ENCODE measurements at regions not wholly inside any gene's neighbourhood (a gene's known extent, or its start where the extent isn't known, plus 50 kb on each side); places are given as distances from the start of the nearest gene placed in this dataset.

DNA sequence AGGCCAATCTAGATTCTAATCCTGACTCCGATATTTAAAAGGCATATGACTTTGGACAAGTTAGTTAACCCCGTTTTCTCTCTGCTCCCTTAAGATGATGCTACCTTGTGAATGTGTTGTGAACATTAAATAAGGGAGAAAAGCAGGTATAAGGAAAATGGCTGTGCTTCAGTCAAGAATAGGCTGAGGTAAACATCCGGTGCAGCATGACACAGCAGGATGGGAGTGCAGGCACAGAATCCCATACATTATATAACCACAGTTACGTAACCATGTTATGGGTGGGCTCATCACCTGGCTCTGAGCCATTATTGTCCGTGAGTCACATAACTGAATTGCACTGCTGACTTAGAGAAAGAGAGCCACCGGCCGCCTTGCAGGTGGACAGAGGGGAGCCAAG, 382.2 kb upstream of the ANO5 start:
- H3K27ac ChIP-seq (ENCODE audit: low read depth, low read length): no peak overlapping the region
- WGBS (ENCODE audit: extremely low coverage, insufficient coverage, low lambda C conversion rate): no CpG with 5 or more reads among the region's 7 CpGs

DNA sequence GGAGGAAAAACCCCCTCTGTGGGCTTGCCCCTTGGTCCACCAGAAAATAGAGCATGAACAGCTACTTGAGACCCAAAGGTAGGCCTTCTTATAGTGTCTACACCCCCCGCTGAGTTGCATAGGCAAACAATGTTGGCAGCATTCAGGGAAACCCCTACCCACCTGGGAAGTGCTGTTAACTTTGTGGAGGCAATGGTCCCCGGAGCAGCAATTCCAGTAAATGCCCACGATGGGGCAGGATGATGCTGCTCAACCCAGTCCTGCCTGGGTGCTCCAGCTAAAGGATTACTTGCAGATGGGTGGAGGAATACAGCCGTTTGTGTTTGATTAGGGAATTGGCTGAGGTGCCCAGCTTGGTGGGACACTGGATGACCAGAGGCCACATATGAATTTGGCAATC, 381.3 kb upstream of the ANO5 start:
- Histone ChIP-seq H3K36me3 (ENCODE audit: control insufficient read depth, insufficient read depth, low read length) (no peaks in the 10 kb centered on the region), H4K5ac (ENCODE audit: low read length) (no peak overlapping the region), H3K27me3 (ENCODE audit: insufficient read depth, low read length, poor library complexity) (no peaks in the 10 kb centered on the region), H3K79me2 (ENCODE audit: control insufficient read depth, insufficient read depth, low read length) (no peaks in the 10 kb centered on the region), H3K56ac (ENCODE audit: low read length) (no peak overlapping the region), H3K9ac (ENCODE audit: low read length) (no peak overlapping the region), H3K4me1 (ENCODE audit: control insufficient read depth, low read depth, low read length) (no peaks in the 10 kb centered on the region), H2BK120ac (ENCODE audit: low read depth, low read length) (no peak overlapping the region), H3K4me3 (ENCODE audit: low read length) (no peak overlapping the region), H3K27ac (ENCODE audit: low read depth, low read length) (no peak overlapping the region), H3K23ac (ENCODE audit: low read length) (no peak overlapping the region), H2BK5ac (ENCODE audit: low read length) (no peak overlapping the region), H2BK15ac (replicated peaks; ENCODE audit: low read depth) (no peak overlapping the region), H3K4me2 (ENCODE audit: low read length) (no peak overlapping the region), H3K4ac (ENCODE audit: low read depth, low read length) (no peak overlapping the region), H2AK5ac (ENCODE audit: low read length) (no peak overlapping the region), H4K8ac (ENCODE audit: low read depth, low read length) (no peak overlapping the region), H3K79me1 (ENCODE audit: low read length) (no peaks in the 10 kb centered on the region), H3K18ac (ENCODE audit: low read length) (no peak overlapping the region)
- no CpG with 5 or more reads among the region's 4 CpGs for WGBS (ENCODE audit: extremely low coverage, insufficient coverage, low lambda C conversion rate)
- DNase-seq: peak; percentile 67

More for the DNA sequence above, 382.2 kb upstream of the ANO5 start:
- no peak overlapping the region for H3K56ac ChIP-seq (ENCODE audit: low read length)
- no peak overlapping the region for H3K18ac ChIP-seq (ENCODE audit: low read length)
- H2BK120ac ChIP-seq (ENCODE audit: low read depth, low read length): no peak overlapping the region
- no peak overlapping the region for H3K9ac ChIP-seq (ENCODE audit: low read length)
- no peak overlapping the region for H4K5ac ChIP-seq (ENCODE audit: low read length)
- no peaks in the 10 kb centered on the region for H3K36me3 ChIP-seq (ENCODE audit: control insufficient read depth, insufficient read depth, low read length)
- H3K23ac ChIP-seq (ENCODE audit: low read length): no peak overlapping the region
- H3K4me2 ChIP-seq (ENCODE audit: low read length): no peak overlapping the region
- H3K4me1 ChIP-seq (ENCODE audit: control insufficient read depth, low read depth, low read length): no peaks in the 10 kb centered on the region
- no peak overlapping the region for H4K8ac ChIP-seq (ENCODE audit: low read depth, low read length)
- H3K27me3 ChIP-seq (ENCODE audit: insufficient read depth, low read length, poor library complexity): no peaks in the 10 kb centered on the region
- H3K4me3 ChIP-seq (ENCODE audit: low read length): no peak overlapping the region
- DNase-seq: no peak
- no peak overlapping the region for H3K4ac ChIP-seq (ENCODE audit: low read depth, low read length)
- no peak overlapping the region for H2BK15ac ChIP-seq (replicated peaks; ENCODE audit: low read depth)
- H3K79me2 ChIP-seq (ENCODE audit: control insufficient read depth, insufficient read depth, low read length): no peaks in the 10 kb centered on the region
- H3K79me1 ChIP-seq (ENCODE audit: low read length): no peaks in the 10 kb centered on the region
- H2BK5ac ChIP-seq (ENCODE audit: low read length): no peak overlapping the region
- no peak overlapping the region for H2AK5ac ChIP-seq (ENCODE audit: low read length)

DNA sequence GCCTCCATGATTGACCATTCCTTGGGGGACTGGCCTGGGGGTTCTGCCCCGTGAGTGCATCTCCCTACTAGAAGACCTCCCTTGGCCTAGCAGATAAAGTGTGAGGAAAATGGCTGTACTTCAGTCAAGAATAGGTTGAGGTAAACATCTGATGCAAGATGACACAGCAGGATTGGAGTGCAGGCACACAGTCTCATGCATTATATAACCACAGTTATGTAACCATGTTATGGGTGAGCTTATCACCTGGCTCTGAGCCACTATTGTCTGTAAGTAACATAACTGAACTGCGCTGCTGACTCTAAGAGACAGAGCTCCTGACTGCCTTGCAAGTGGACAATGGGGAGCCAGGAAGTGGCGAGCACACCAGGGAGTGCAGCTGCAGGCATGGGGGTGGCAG, 378.7 kb upstream of the ANO5 start:
- Histone ChIP-seq H3K4me3 (ENCODE audit: low read length) (no peak overlapping the region), H3K18ac (ENCODE audit: low read length) (no peak overlapping the region), H2BK120ac (ENCODE audit: low read depth, low read length) (no peak overlapping the region), H3K27me3 (ENCODE audit: insufficient read depth, low read length, poor library complexity) (no peaks in the 10 kb centered on the region), H3K4ac (ENCODE audit: low read depth, low read length) (no peak overlapping the region), H2AK5ac (ENCODE audit: low read length) (no peak overlapping the region), H3K23ac (ENCODE audit: low read length) (no peak overlapping the region), H4K8ac (ENCODE audit: low read depth, low read length) (no peak overlapping the region), H3K36me3 (ENCODE audit: control insufficient read depth, insufficient read depth, low read length) (no peaks in the 10 kb centered on the region), H2BK5ac (ENCODE audit: low read length) (no peak overlapping the region), H2BK15ac (replicated peaks; ENCODE audit: low read depth) (no peak overlapping the region), H3K56ac (ENCODE audit: low read length) (no peak overlapping the region), H3K27ac (ENCODE audit: low read depth, low read length) (no peak overlapping the region), H3K79me1 (ENCODE audit: low read length) (no peaks in the 10 kb centered on the region), H3K4me2 (ENCODE audit: low read length) (no peak overlapping the region), H3K4me1 (ENCODE audit: control insufficient read depth, low read depth, low read length) (no peaks in the 10 kb centered on the region), H4K5ac (ENCODE audit: low read length) (no peak overlapping the region), H3K9ac (ENCODE audit: low read length) (no peak overlapping the region), H3K79me2 (ENCODE audit: control insufficient read depth, insufficient read depth, low read length) (no peaks in the 10 kb centered on the region)
- no peak for DNase-seq
- WGBS (ENCODE audit: extremely low coverage, insufficient coverage, low lambda C conversion rate): no CpG with 5 or more reads among the region's 3 CpGs

GRCh38 chr11:21817696-21818095, 375.2 kb upstream of the ANO5 start:
- Histone ChIP-seq H4K8ac (ENCODE audit: low read depth, low read length) (no peak overlapping the region), H3K27ac (ENCODE audit: low read depth, low read length) (no peak overlapping the region), H2BK120ac (ENCODE audit: low read depth, low read length) (no peak overlapping the region), H3K4me2 (ENCODE audit: low read length) (no peak overlapping the region), H3K27me3 (ENCODE audit: insufficient read depth, low read length, poor library complexity) (no peaks in the 10 kb centered on the region), H3K4ac (ENCODE audit: low read depth, low read length) (no peak overlapping the region), H3K36me3 (ENCODE audit: control insufficient read depth, insufficient read depth, low read length) (no peaks in the 10 kb centered on the region), H3K4me1 (ENCODE audit: control insufficient read depth, low read depth, low read length) (no peaks in the 10 kb centered on the region), H2BK5ac (ENCODE audit: low read length) (no peak overlapping the region), H2BK15ac (replicated peaks; ENCODE audit: low read depth) (no peak overlapping the region), H3K79me2 (ENCODE audit: control insufficient read depth, insufficient read depth, low read length) (no peaks in the 10 kb centered on the region), H3K9ac (ENCODE audit: low read length) (no peak overlapping the region), H3K18ac (ENCODE audit: low read length) (no peak overlapping the region), H3K79me1 (ENCODE audit: low read length) (no peaks in the 10 kb centered on the region), H4K5ac (ENCODE audit: low read length) (no peak overlapping the region), H3K23ac (ENCODE audit: low read length) (no peak overlapping the region), H3K4me3 (ENCODE audit: low read length) (no peak overlapping the region), H2AK5ac (ENCODE audit: low read length) (no peak overlapping the region), H3K56ac (ENCODE audit: low read length) (no peak overlapping the region)
- no peak for DNase-seq
- WGBS (ENCODE audit: extremely low coverage, insufficient coverage, low lambda C conversion rate): no CpG with 5 or more reads among the region's 3 CpGs

- H3K79me1 ChIP-seq (ENCODE audit: low read length): no peaks in the 10 kb centered on the region
- H3K27me3 ChIP-seq (ENCODE audit: insufficient read depth, low read length, poor library complexity): no peaks in the 10 kb centered on the region
- H3K4me3 ChIP-seq (ENCODE audit: low read length): no peak overlapping the region
- no peaks in the 10 kb centered on the region for H3K36me3 ChIP-seq (ENCODE audit: control insufficient read depth, insufficient read depth, low read length)
- no peak overlapping the region for H2AK5ac ChIP-seq (ENCODE audit: low read length)
- no peak overlapping the region for H3K27ac ChIP-seq (ENCODE audit: low read depth, low read length)
- H3K23ac ChIP-seq (ENCODE audit: low read length): no peak overlapping the region
- no peak overlapping the region for H2BK120ac ChIP-seq (ENCODE audit: low read depth, low read length)
- H3K18ac ChIP-seq (ENCODE audit: low read length): no peak overlapping the region
- no peak overlapping the region for H4K5ac ChIP-seq (ENCODE audit: low read length)
- no peaks in the 10 kb centered on the region for H3K4me1 ChIP-seq (ENCODE audit: control insufficient read depth, low read depth, low read length)
- no peak overlapping the region for H3K4ac ChIP-seq (ENCODE audit: low read depth, low read length)
- H2BK5ac ChIP-seq (ENCODE audit: low read length): no peak overlapping the region
- H3K79me2 ChIP-seq (ENCODE audit: control insufficient read depth, insufficient read depth, low read length): no peaks in the 10 kb centered on the region
- DNase-seq: peak; percentile 4
- no peak overlapping the region for H3K56ac ChIP-seq (ENCODE audit: low read length)
- no peak overlapping the region for H2BK15ac ChIP-seq (replicated peaks; ENCODE audit: low read depth)
- H4K8ac ChIP-seq (ENCODE audit: low read depth, low read length): no peak overlapping the region
- no peak overlapping the region for H3K4me2 ChIP-seq (ENCODE audit: low read length)
- H3K9ac ChIP-seq (ENCODE audit: low read length): no peak overlapping the region
These were observed 372.7 kb upstream of the ANO5 start for GRCh38 chr11:21820176-21820575.

- H4K5ac ChIP-seq (ENCODE audit: low read length): no peak overlapping the region
- H3K79me1 ChIP-seq (ENCODE audit: low read length): no peaks in the 10 kb centered on the region
- H3K4ac ChIP-seq (ENCODE audit: low read depth, low read length): no peak overlapping the region
- no peak for DNase-seq
- H2BK120ac ChIP-seq (ENCODE audit: low read depth, low read length): no peak overlapping the region
- H2BK5ac ChIP-seq (ENCODE audit: low read length): no peak overlapping the region
- no peak overlapping the region for H3K56ac ChIP-seq (ENCODE audit: low read length)
- H3K4me1 ChIP-seq (ENCODE audit: control insufficient read depth, low read depth, low read length): no peaks in the 10 kb centered on the region
- no peak overlapping the region for H3K18ac ChIP-seq (ENCODE audit: low read length)
- no peak overlapping the region for H4K8ac ChIP-seq (ENCODE audit: low read depth, low read length)
- H3K36me3 ChIP-seq (ENCODE audit: control insufficient read depth, insufficient read depth, low read length): no peaks in the 10 kb centered on the region
- H3K4me2 ChIP-seq (ENCODE audit: low read length): no peak overlapping the region
- no peak overlapping the region for H2AK5ac ChIP-seq (ENCODE audit: low read length)
- no peak overlapping the region for H3K27ac ChIP-seq (ENCODE audit: low read depth, low read length)
- no peak overlapping the region for H2BK15ac ChIP-seq (replicated peaks; ENCODE audit: low read depth)
- H3K23ac ChIP-seq (ENCODE audit: low read length): no peak overlapping the region
- H3K9ac ChIP-seq (ENCODE audit: low read length): no peak overlapping the region
- no peaks in the 10 kb centered on the region for H3K27me3 ChIP-seq (ENCODE audit: insufficient read depth, low read length, poor library complexity)
- no CpG with 5 or more reads among the region's 2 CpGs for WGBS (ENCODE audit: extremely low coverage, insufficient coverage, low lambda C conversion rate)
- H3K79me2 ChIP-seq (ENCODE audit: control insufficient read depth, insufficient read depth, low read length): no peaks in the 10 kb centered on the region
- H3K4me3 ChIP-seq (ENCODE audit: low read length): no peak overlapping the region
These were observed 367.8 kb upstream of the ANO5 start for GRCh38 chr11:21825127-21825526.
